SU-DHL-6 (cell line): ENCODE measurements at regions not wholly inside any gene's neighbourhood (a gene's known extent, or its start where the extent isn't known, plus 50 kb on each side); places are given as distances from the start of the nearest gene placed in this dataset.

Source experiments
- EZH2phosphoT487 ChIP-seq: fragments of 200-600 bp; sonication (generic), shearing (Covaris generic); conservative IDR thresholded peaks from 2 replicates; pipeline ENCODE4 v1.6.1; 2018; ENCODE audit warnings: mild to moderate bottlenecking, antibody characterized with exemption, low read length, moderate library complexity, mixed read lengths
- TF ChIP-seq, protein P1 (sequence below): fragments of 200-600 bp; sonication (generic); IDR thresholded peaks from one replicate; pipeline ENCODE4 v1.5.1; 2017; ENCODE audit warnings: antibody characterized with exemption, mild to moderate bottlenecking, low read length, moderate library complexity; ENCODE audit not compliant: insufficient read depth, poor library complexity, severe bottlenecking

DNA sequence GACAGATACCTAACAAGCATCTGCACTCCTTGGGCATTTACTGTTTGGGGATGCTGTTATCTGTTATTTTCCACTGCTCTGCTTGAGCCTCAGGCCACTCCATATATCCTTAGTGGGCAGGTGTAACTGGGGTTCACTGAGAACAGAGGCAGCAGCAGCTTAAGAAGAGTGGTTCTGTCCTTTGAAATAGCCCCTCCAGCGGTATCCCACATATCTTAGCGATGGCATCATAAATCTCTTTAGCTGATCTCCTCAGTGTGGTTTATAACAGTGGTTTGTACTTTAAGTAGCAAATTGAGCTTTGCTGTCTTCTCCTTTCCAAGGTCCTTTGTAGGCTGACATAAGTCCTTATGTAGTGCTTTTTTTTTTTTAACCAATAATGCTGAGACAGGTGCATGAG, 79.7 kb upstream of the RPRM start:
- TF ChIP-seq EZH2phosphoT487, result no peak
- TF ChIP-seq, protein P1, sequence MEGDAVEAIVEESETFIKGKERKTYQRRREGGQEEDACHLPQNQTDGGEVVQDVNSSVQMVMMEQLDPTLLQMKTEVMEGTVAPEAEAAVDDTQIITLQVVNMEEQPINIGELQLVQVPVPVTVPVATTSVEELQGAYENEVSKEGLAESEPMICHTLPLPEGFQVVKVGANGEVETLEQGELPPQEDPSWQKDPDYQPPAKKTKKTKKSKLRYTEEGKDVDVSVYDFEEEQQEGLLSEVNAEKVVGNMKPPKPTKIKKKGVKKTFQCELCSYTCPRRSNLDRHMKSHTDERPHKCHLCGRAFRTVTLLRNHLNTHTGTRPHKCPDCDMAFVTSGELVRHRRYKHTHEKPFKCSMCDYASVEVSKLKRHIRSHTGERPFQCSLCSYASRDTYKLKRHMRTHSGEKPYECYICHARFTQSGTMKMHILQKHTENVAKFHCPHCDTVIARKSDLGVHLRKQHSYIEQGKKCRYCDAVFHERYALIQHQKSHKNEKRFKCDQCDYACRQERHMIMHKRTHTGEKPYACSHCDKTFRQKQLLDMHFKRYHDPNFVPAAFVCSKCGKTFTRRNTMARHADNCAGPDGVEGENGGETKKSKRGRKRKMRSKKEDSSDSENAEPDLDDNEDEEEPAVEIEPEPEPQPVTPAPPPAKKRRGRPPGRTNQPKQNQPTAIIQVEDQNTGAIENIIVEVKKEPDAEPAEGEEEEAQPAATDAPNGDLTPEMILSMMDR, result no peak
